Stomach (tissue), 8 donors: ENCODE measurements at regions not wholly inside any gene's neighbourhood (a gene's known extent, or its start where the extent isn't known, plus 50 kb on each side); places are given as distances from the start of the nearest gene placed in this dataset.

ENCODE experiments used
- DNase-seq, 2 donors: peaks; one replicate each; pipeline versions ENCODE4 v3.0.0 to v3.0.0-alpha.2; 2013 to 2019
- H3K27ac ChIP-seq, 5 donors: fragments of 200-600 bp in 4 of 5; sonication (generic) in 4 of 5; one replicate each; pipeline ENCODE4 v1.5.1; 2013 to 2019; ENCODE audit warnings: mild to moderate bottlenecking in 1 of 5, moderate library complexity in 1 of 5
- H3K27me3 ChIP-seq, 3 donors: fragments of 200-600 bp; sonication (generic); one replicate each; pipeline ENCODE4 v1.5.1; 2017 to 2019; ENCODE audit warnings: mixed run types in 1 of 3
- H3K36me3 ChIP-seq, 4 donors: fragments of 200-600 bp; sonication (generic); 1 replicate in 3 of 4; 2 replicates in 1 of 4; pipeline ENCODE4 v1.5.1; 2016 to 2019
- H3K4me1 ChIP-seq, 4 donors: fragments of 200-600 bp; sonication (generic); one replicate each; pipeline ENCODE4 v1.5.1; 2016 to 2019
- H3K4me3 ChIP-seq, 4 donors: fragments of 200-600 bp; sonication (generic) in 3 of 4; one replicate each; pipeline ENCODE4 v1.5.1; 2016 to 2019; ENCODE audit warnings: mild to moderate bottlenecking in 1 of 4
- H3K9me3 ChIP-seq, 4 donors: fragments of 200-600 bp; sonication (generic); one replicate each; pipeline ENCODE4 v1.5.1; 2016 to 2019
- EP300 ChIP-seq: sonication (generic); formaldehyde crosslinking; IDR thresholded peaks from one replicate; pipeline ENCODE4 v1.6.1; 2017; ENCODE audit warnings: antibody characterized with exemption
- POLR2A ChIP-seq, 4 donors: fragments of 450-650 bp; IDR thresholded peaks; one replicate each; pipeline ENCODE4 v1.6.1; 2016; ENCODE audit warnings: antibody characterized with exemption in 4 of 4, control low read depth in 2 of 4, mild to moderate bottlenecking in 1 of 4, moderate library complexity in 1 of 4
- POLR2AphosphoS5 ChIP-seq, 3 donors: sonication (generic); formaldehyde crosslinking; IDR thresholded peaks; one replicate each; pipeline ENCODE4 v1.6.1; 2016; ENCODE audit warnings: antibody characterized with exemption in 3 of 3
- WGBS, 5 donors: extraction: QIAGEN DNeasy Blood & Tissue Kit in 3 of 5; methylation state at CpG; one replicate each; pipeline versions ENCODE4 v1.1.5 to v1.1.7; 2013 to 2018; 5-methylcytosine and 5-hydroxymethylcytosine counted together
- intact Hi-C: fragments of 100-400 bp; cut with DNase I; formaldehyde crosslinking; loops from one replicate; pipeline ENCODE4 v1.15.1; 2023; ENCODE audit warnings: low total_unique reads
- TF ChIP-seq, protein P1 (sequence below), 7 experiments: fragments of 450-650 bp in 4 of 7; fragments of 200-600 bp in 3 of 7; sonication (generic) in 3 of 7; IDR thresholded peaks; one replicate each; pipeline ENCODE4 v1.5.1; 2016 to 2019; ENCODE audit warnings: antibody characterized with exemption in 7 of 7, control low read depth in 2 of 7, mild to moderate bottlenecking in 1 of 7
- donor health status: healthy with polysubstance abuse.
- donor health status: Bipolar disorder and iron deficiency.
- donor health status: healthy.

DNA sequence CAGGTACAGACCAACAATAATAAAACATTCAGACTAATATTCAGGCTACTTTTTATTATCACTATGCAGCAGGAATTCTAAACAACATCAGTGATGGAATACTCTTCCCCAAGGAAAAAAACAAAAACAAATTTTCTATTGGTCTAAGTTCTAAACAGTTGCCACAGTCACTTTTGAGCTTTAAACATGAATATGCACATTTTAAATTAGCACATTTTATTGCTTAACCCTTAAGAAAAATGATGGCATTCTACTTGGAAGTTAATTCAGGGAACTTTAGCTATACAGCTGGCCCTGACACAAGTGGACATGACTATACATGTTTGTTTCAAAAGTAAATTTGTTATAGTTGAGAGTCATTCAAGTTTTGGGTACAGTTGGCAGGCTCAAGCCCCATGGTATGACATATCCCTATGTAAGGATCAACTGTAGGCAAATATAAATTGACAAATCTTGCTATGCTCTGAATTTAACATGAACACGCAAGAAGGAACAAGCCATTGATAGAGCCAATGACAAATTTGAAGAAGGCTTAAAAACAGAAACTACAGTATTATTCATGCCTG lies 224.3 kb upstream of the AMIGO2 start:
- H3K4me1 ChIP-seq, result no peaks in the 10 kb centered on the region
- no peak overlapping the region for H3K27ac ChIP-seq
- H3K36me3 ChIP-seq, result no peaks in the 10 kb centered on the region
- H3K4me3 ChIP-seq, result no peak overlapping the region
- no peaks in the 10 kb centered on the region for H3K9me3 ChIP-seq
- no peak for DNase-seq
- H3K27me3 ChIP-seq, result no peaks in the 10 kb centered on the region
- intact Hi-C loops, result loop anchor here (10.0 kb wide), 1 partner anchor 269 kb away; no protein-coding TSS in a partner anchor
- TF ChIP-seq POLR2AphosphoS5 (IDR thresholded peaks at IDR 0.05), result no peak
- TF ChIP-seq, protein P1, sequence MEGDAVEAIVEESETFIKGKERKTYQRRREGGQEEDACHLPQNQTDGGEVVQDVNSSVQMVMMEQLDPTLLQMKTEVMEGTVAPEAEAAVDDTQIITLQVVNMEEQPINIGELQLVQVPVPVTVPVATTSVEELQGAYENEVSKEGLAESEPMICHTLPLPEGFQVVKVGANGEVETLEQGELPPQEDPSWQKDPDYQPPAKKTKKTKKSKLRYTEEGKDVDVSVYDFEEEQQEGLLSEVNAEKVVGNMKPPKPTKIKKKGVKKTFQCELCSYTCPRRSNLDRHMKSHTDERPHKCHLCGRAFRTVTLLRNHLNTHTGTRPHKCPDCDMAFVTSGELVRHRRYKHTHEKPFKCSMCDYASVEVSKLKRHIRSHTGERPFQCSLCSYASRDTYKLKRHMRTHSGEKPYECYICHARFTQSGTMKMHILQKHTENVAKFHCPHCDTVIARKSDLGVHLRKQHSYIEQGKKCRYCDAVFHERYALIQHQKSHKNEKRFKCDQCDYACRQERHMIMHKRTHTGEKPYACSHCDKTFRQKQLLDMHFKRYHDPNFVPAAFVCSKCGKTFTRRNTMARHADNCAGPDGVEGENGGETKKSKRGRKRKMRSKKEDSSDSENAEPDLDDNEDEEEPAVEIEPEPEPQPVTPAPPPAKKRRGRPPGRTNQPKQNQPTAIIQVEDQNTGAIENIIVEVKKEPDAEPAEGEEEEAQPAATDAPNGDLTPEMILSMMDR (IDR thresholded peaks at IDR 0.05), result no peak
- TF ChIP-seq EP300, result no peak
- no peak for TF ChIP-seq POLR2A (IDR thresholded peaks at IDR 0.05)
- WGBS, 5 donors, result 95 to 100% (median 98%) methylated on average over 1 of the region's 1 CpG

DNA sequence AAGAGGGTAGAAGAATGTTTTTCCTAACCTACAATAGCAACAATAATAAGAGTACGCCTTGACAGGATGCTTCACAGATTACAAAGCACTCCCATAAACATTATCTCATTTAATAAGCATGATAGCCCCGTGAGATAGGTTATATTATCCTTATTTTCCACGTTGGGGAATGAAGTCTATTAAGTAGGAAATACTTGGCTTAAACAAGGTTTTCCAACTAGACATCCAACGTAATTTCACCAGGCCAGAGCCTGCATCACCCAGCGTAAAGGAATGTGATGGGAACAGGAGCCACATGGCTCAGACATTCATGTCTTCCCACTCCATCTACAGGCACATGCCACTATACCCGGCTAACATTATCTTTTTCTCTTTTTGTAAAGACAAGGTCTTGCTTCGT lies 223.4 kb upstream of the AMIGO2 start:
- H3K4me3 ChIP-seq, result no peak overlapping the region
- no peaks in the 10 kb centered on the region for H3K9me3 ChIP-seq
- no peaks in the 10 kb centered on the region for H3K36me3 ChIP-seq
- H3K27me3 ChIP-seq, result no peaks in the 10 kb centered on the region
- intact Hi-C loops, result loop anchor here (10.0 kb wide), 1 partner anchor 268 kb away; no protein-coding TSS in a partner anchor
- DNase-seq, result no peak
- H3K4me1 ChIP-seq, result no peaks in the 10 kb centered on the region
- H3K27ac ChIP-seq, result no peak overlapping the region
- TF ChIP-seq EP300 (no peak), POLR2AphosphoS5 (IDR thresholded peaks at IDR 0.05) (no peak), POLR2A (IDR thresholded peaks at IDR 0.05) (no peak)
- TF ChIP-seq, protein P1 (IDR thresholded peaks at IDR 0.05), result no peak
- WGBS, 5 donors, result 80 to 85% (median 81%) methylated on average over 7 of the region's 7 CpGs

DNA sequence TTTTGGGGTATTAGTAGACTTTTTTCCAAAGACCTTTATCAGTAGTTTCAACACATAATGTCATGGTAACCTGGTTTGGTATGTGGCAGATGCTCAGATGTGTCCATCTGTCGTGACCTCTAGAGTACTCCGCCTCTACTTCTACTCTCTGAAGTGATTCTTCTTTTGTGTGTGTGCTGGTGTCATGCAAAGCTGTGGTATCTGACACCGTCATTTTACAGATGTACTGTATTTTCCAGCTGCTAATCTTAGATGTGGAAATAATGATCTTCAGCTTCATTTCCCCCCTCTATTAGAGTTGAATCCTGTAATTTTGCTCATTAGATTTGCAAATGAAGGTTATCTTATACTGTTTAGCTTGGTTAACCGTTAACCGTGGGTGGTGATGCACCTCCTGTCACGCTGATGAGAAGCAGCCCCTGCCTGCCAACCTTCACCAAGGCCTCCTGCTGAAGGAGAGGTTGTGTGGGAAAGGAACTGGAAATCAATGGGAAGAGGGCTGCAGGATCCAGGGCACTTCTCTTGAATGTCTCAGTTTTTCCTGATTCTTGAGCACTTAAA lies 222.4 kb upstream of the AMIGO2 start:
- intact Hi-C loops, result loop anchor here (10.0 kb wide), 1 partner anchor 267 kb away; no protein-coding TSS in a partner anchor
- Histone ChIP-seq H3K4me1 (no peaks in the 10 kb centered on the region), H3K36me3 (no peaks in the 10 kb centered on the region), H3K9me3 (no peaks in the 10 kb centered on the region), H3K4me3 (no peak overlapping the region), H3K27ac (no peak overlapping the region), H3K27me3 (no peaks in the 10 kb centered on the region)
- WGBS, 5 donors, result 41 to 55% (median 45%) methylated on average over 6 of the region's 6 CpGs
- TF ChIP-seq POLR2A (IDR thresholded peaks at IDR 0.05) (no peak), EP300 (no peak), POLR2AphosphoS5 (IDR thresholded peaks at IDR 0.05) (no peak)
- TF ChIP-seq, protein P1 (IDR thresholded peaks at IDR 0.05), result no peak
- DNase-seq, result no peak

DNA sequence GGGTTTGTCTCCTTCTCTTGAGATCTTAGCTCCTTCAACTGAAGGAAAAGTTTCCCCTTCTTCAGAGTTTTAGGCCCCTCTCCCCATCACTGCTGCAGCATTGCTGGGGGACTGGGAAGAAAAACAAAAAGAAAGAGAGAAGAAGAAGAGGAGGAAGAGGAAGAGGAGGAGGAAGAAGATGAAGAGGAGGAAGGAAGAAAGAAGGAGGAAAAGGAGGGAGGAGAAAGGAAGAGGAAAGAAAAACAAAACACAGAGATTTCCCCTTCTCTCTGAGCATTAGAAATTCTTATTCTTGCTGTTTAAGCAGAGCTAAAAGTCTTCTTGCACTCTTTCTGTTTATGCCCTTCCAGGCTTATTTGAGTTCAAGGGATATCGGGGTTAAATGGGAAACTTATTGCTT lies 219.8 kb upstream of the AMIGO2 start:
- DNase-seq, result no peak

More for the DNA sequence above, 219.8 kb upstream of the AMIGO2 start:
- H3K4me3 ChIP-seq, result no peak overlapping the region
- TF ChIP-seq, protein P1 (IDR thresholded peaks at IDR 0.05), result no peak
- TF ChIP-seq POLR2A (IDR thresholded peaks at IDR 0.05) (no peak), EP300 (no peak), POLR2AphosphoS5 (IDR thresholded peaks at IDR 0.05) (no peak)
- H3K27ac ChIP-seq, result no peak overlapping the region
- 31 to 65% (median 42%) methylated on average over 1 of the region's 1 CpG for WGBS, 5 donors
- H3K27me3 ChIP-seq, result no peaks in the 10 kb centered on the region
- no peaks in the 10 kb centered on the region for H3K36me3 ChIP-seq
- no peaks in the 10 kb centered on the region for H3K4me1 ChIP-seq
- H3K9me3 ChIP-seq, result no peaks in the 10 kb centered on the region
- intact Hi-C loops, result no loop called here
